DND-41 (cell line): ENCODE measurements at regions not wholly inside any gene's neighbourhood (a gene's known extent, or its start where the extent isn't known, plus 50 kb on each side); places are given as distances from the start of the nearest gene placed in this dataset.

Experiments used
- ATAC-seq: fragments of 200-7000 bp; cut with Tn5 transposase; 3 replicates; pipeline ENCODE4 v1.9.1; 2021; ENCODE audit warnings: low read depth; ENCODE audit not compliant: insufficient read depth
- DNase-seq: peaks from one replicate; pipeline ENCODE4 v3.0.0-alpha.2; 2020
- H2AFZ ChIP-seq: 2 replicates; pipeline ENCODE4 v1.6.0; 2012; ENCODE audit warnings: low read depth, low read length
- H3K27ac ChIP-seq: 2 replicates; pipeline ENCODE4 v1.5.1; 2012; ENCODE audit warnings: low read length, inconsistent platforms
- H3K27me3 ChIP-seq: fragments of 200-600 bp; sonication (generic); 2 replicates; pipeline ENCODE4 v1.6.0; 2012; ENCODE audit warnings: low read length, mild to moderate bottlenecking, inconsistent platforms; ENCODE audit not compliant: insufficient read depth, poor library complexity
- H3K36me3 ChIP-seq: 2 replicates; pipeline ENCODE4 v1.5.1; 2012; ENCODE audit warnings: low read length, inconsistent platforms; ENCODE audit not compliant: insufficient read depth
- H3K4me1 ChIP-seq: 2 replicates; pipeline ENCODE4 v1.5.1; 2012; ENCODE audit warnings: mild to moderate bottlenecking, low read length; ENCODE audit not compliant: insufficient read depth
- H3K4me2 ChIP-seq: 2 replicates; pipeline ENCODE4 v1.6.0; 2012; ENCODE audit warnings: mild to moderate bottlenecking, moderate library complexity, low read length, inconsistent platforms; ENCODE audit not compliant: insufficient read depth
- H3K4me3 ChIP-seq, 2 experiments: fragments of 200-600 bp in 1 of 2; shearing (Covaris generic) in 1 of 2; 2 replicates each; pipeline ENCODE4 v1.5.1; 2012 to 2016; ENCODE audit warnings: inconsistent platforms in 2 of 2, low read length in 2 of 2, mild to moderate bottlenecking in 2 of 2, low read depth in 1 of 2, moderate library complexity in 1 of 2
- H3K79me2 ChIP-seq: 2 replicates; pipeline ENCODE4 v1.6.0; 2012; ENCODE audit warnings: low read length, inconsistent platforms; ENCODE audit not compliant: insufficient read depth
- H3K9ac ChIP-seq: 2 replicates; pipeline ENCODE4 v1.6.0; 2012; ENCODE audit warnings: low read depth, mild to moderate bottlenecking, inconsistent platforms, low read length, moderate library complexity
- H3K9me3 ChIP-seq: 2 replicates; pipeline ENCODE4 v1.5.1; 2012; ENCODE audit warnings: low read length, moderate library complexity, mild to moderate bottlenecking, inconsistent platforms; ENCODE audit not compliant: insufficient read depth, severe bottlenecking
- H4K20me1 ChIP-seq: 2 replicates; pipeline ENCODE4 v1.6.0; 2012; ENCODE audit warnings: low read length; ENCODE audit not compliant: insufficient read depth
- EZH2 ChIP-seq: IDR thresholded peaks from 3 replicates; pipeline ENCODE4 v1.6.1; 2012; ENCODE audit warnings: borderline replicate concordance, low read depth, mild to moderate bottlenecking, moderate library complexity, low read length, inconsistent platforms; ENCODE audit not compliant: severe bottlenecking
- TF ChIP-seq, protein P1 (sequence below): IDR thresholded peaks from 2 replicates; pipeline ENCODE4 v1.5.1; 2012; ENCODE audit warnings: borderline replicate concordance, low read length, moderate library complexity, mild to moderate bottlenecking; ENCODE audit not compliant: poor library complexity, severe bottlenecking; ENCODE audit errors: extremely low read depth

DNA sequence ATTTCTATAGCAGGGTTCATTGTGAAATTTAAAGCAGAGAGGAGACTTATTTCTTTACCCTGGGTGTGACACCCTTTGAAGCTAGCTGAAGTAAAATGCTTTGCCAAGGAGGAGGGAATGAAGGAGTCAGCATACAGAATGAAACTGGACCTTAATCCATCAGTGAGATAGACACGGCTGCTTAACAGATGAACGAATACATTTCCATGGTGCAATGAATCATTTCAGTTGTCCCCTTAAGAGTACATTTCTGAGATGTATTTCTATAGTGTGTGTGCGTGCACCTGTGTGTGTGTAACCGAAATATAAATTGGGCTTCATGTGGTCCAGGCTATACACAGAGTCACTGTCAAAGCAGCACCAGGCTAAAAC lies 73.8 kb upstream of the CD93 start:
- H2AFZ ChIP-seq = peak overlapping the region; percentile 4
- ATAC-seq = peak; percentile 85
- H3K9ac ChIP-seq = peak overlapping the region; percentile 44
- no peaks in the 10 kb centered on the region for H3K79me2 ChIP-seq
- H3K27me3 ChIP-seq = no peaks in the 10 kb centered on the region
- H3K4me2 ChIP-seq = peak overlapping the region; percentile 50
- no peaks in the 10 kb centered on the region for H4K20me1 ChIP-seq
- H3K4me3 ChIP-seq = peak overlapping the region in 1 of 2 experiments; percentile 28; a peak in 2 of 4 replicates
- TF ChIP-seq EZH2 = no peak
- TF ChIP-seq, protein P1, sequence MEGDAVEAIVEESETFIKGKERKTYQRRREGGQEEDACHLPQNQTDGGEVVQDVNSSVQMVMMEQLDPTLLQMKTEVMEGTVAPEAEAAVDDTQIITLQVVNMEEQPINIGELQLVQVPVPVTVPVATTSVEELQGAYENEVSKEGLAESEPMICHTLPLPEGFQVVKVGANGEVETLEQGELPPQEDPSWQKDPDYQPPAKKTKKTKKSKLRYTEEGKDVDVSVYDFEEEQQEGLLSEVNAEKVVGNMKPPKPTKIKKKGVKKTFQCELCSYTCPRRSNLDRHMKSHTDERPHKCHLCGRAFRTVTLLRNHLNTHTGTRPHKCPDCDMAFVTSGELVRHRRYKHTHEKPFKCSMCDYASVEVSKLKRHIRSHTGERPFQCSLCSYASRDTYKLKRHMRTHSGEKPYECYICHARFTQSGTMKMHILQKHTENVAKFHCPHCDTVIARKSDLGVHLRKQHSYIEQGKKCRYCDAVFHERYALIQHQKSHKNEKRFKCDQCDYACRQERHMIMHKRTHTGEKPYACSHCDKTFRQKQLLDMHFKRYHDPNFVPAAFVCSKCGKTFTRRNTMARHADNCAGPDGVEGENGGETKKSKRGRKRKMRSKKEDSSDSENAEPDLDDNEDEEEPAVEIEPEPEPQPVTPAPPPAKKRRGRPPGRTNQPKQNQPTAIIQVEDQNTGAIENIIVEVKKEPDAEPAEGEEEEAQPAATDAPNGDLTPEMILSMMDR = no peak
- no peaks in the 10 kb centered on the region for H3K9me3 ChIP-seq
- peaks cover 45% of the 10 kb centered on the region for H3K4me1 ChIP-seq
- H3K36me3 ChIP-seq = no peaks in the 10 kb centered on the region
- DNase-seq = peak; percentile 51
- peak overlapping the region; percentile 85 for H3K27ac ChIP-seq

DNA sequence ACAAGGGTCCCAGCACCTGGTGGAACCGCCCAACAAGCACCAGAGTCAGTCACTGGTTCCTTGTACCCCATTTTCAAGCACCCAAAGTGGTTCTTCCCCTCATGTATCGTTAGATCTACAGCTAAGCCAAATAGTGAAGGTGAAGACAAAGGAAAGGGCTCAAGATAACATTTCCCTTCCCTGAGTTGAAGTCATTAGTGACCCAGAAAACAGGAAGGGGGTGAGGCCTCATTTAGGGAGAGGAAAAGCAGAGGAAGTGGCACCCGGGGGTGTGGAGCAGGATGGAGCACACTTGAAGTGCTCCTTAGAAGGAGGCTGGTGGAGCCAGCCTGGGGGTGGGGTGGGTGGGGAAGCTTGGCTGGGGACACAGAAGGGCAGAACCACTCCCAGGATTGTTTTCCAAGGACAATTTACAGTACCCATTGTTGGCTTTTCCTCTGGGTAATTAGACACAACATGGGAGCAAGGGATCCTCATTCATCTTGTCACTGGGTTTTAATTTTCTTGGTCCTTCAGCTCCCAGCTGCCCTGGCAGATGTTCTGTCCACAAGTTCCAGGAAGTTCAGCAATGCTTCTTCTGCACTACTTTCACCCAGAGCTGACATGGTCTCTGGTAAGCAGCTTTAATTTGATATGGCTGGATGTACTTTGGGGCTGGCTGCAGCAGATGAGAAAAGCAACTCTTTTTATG lies 73.3 kb upstream of the CD93 start:
- no peaks in the 10 kb centered on the region for H3K79me2 ChIP-seq
- H3K27ac ChIP-seq = peak overlapping the region; percentile 85
- no peaks in the 10 kb centered on the region for H3K36me3 ChIP-seq
- peak overlapping the region; percentile 44 for H3K9ac ChIP-seq
- TF ChIP-seq EZH2 = no peak
- TF ChIP-seq, protein P1 = no peak
- H3K4me3 ChIP-seq = peak overlapping the region in 1 of 2 experiments; percentile 28; a peak in 2 of 4 replicates
- peaks cover 48% of the 10 kb centered on the region for H3K4me1 ChIP-seq
- no peaks in the 10 kb centered on the region for H4K20me1 ChIP-seq
- no peaks in the 10 kb centered on the region for H3K9me3 ChIP-seq
- H2AFZ ChIP-seq = peak overlapping the region; percentile 40
- H3K27me3 ChIP-seq = no peaks in the 10 kb centered on the region
- ATAC-seq = peak; percentile 41
- H3K4me2 ChIP-seq = peak overlapping the region; percentile 50
- DNase-seq = peak; percentile 56

DNA sequence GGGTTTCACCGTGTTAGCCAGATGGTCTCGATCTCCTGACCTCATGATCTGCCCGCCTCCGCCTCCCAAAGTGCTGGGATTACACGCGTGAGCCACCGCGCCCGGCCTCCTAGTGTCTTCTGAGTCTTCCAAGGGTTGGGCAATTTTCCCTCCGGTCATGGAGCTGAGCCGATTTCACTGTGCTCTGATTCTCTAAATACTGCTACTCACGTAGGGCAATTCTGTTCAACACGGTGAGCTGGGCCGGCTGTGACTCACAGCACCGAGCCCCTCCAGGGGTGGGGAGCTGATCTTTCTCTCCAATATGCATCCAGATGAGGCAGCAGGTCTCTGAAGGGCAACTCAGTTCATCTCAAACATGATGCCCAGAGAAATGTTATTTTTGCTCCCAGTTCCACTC lies 71.6 kb upstream of the CD93 start:
- H3K36me3 ChIP-seq = no peaks in the 10 kb centered on the region
- no peaks in the 10 kb centered on the region for H3K79me2 ChIP-seq
- H3K27me3 ChIP-seq = no peaks in the 10 kb centered on the region
- H2AFZ ChIP-seq = no peak overlapping the region
- H4K20me1 ChIP-seq = no peaks in the 10 kb centered on the region
- H3K9ac ChIP-seq = no peak overlapping the region
- ATAC-seq = no peak
- H3K27ac ChIP-seq = no peak overlapping the region; the same call in 1 of the 2 replicates
- H3K9me3 ChIP-seq = no peaks in the 10 kb centered on the region
- TF ChIP-seq, protein P1 = no peak
- no peak for TF ChIP-seq EZH2
- H3K4me2 ChIP-seq = no peak overlapping the region
- DNase-seq = no peak
- peaks cover 59% of the 10 kb centered on the region for H3K4me1 ChIP-seq
- H3K4me3 ChIP-seq = no peak overlapping the region
